Fibroblast of lung (primary cell): ENCODE measurements at regions not wholly inside any gene's neighbourhood (a gene's known extent, or its start where the extent isn't known, plus 50 kb on each side); places are given as distances from the start of the nearest gene placed in this dataset.

Experiments
- CTCF ChIP-seq, 2 donors: IDR thresholded peaks in 1 of 2; conservative IDR thresholded peaks in 1 of 2; 1 replicate in 1 of 2; 2 replicates in 1 of 2; pipeline ENCODE4 v1.5.1; 2011 to 2012; ENCODE audit warnings: low read length in 2 of 2, control low read depth in 1 of 2, inconsistent platforms in 1 of 2, low read depth in 1 of 2, mild to moderate bottlenecking in 1 of 2
- EZH2 ChIP-seq: IDR thresholded peaks from 2 replicates; pipeline ENCODE4 v1.5.1; 2012; ENCODE audit warnings: low read length, control low read depth, mild to moderate bottlenecking; ENCODE audit errors: missing control alignments

- no peak for TF ChIP-seq CTCF (conservative IDR thresholded peaks at IDR 0.05 in 1 of 2, IDR thresholded peaks at IDR 0.05 in 1 of 2; ENCODE audit: low read depth in 1 of 2, low read length in 2 of 2)
- TF ChIP-seq EZH2 = no peak
These were observed 577.2 kb downstream of the SLITRK5 start for GRCh38 chr13:88248393-88248792.
